Endodermal cell (in vitro differentiated cells): ENCODE measurements at regions not wholly inside any gene's neighbourhood (a gene's known extent, or its start where the extent isn't known, plus 50 kb on each side); places are given as distances from the start of the nearest gene placed in this dataset.

Experiments used
- DNase-seq: peaks from one replicate; pipeline ENCODE4 v3.0.0-alpha.2; 2017
- H3K27ac ChIP-seq: 2 replicates; pipeline ENCODE4 v1.5.1; 2013; ENCODE audit warnings: mild to moderate bottlenecking, low read depth, low read length, moderate library complexity
- H3K27me3 ChIP-seq: 2 replicates; pipeline ENCODE4 v1.6.1; 2013; ENCODE audit warnings: mild to moderate bottlenecking, low read length, moderate library complexity; ENCODE audit not compliant: insufficient read depth, control insufficient read depth, poor library complexity, severe bottlenecking
- H3K36me3 ChIP-seq: 2 replicates; pipeline ENCODE4 v1.7.0; 2013; ENCODE audit warnings: mild to moderate bottlenecking, low read length, moderate library complexity; ENCODE audit not compliant: control insufficient read depth, insufficient read depth
- H3K4me1 ChIP-seq: one replicate; pipeline ENCODE4 v1.7.0; 2013; ENCODE audit warnings: low read length; ENCODE audit not compliant: control insufficient read depth, insufficient read depth
- H3K4me3 ChIP-seq: 2 replicates; pipeline ENCODE4 v1.5.1; 2013; ENCODE audit warnings: mild to moderate bottlenecking, low read length, moderate library complexity
- H3K9ac ChIP-seq: 2 replicates; pipeline ENCODE4 v1.6.1; 2013; ENCODE audit warnings: mild to moderate bottlenecking, low read length, moderate library complexity; ENCODE audit not compliant: poor library complexity, severe bottlenecking; ENCODE audit errors: extremely low read depth
- H3K9me3 ChIP-seq: 2 replicates; pipeline ENCODE4 v1.6.1; 2013; ENCODE audit warnings: mild to moderate bottlenecking, low read length, moderate library complexity; ENCODE audit not compliant: control insufficient read depth
- H3K27ac Mint-ChIP-seq: 2 replicates; pipeline ENCODE4 v1.8.0; 2020; ENCODE audit warnings: mixed read lengths
- H3K27me3 Mint-ChIP-seq: 2 replicates; pipeline ENCODE4 v1.8.0; 2021; ENCODE audit warnings: mild to moderate bottlenecking, mixed read lengths; ENCODE audit not compliant: insufficient read depth
- H3K36me3 Mint-ChIP-seq: 2 replicates; pipeline ENCODE4 v1.8.0; 2020; ENCODE audit warnings: low read depth, mixed read lengths
- H3K4me1 Mint-ChIP-seq: 2 replicates; pipeline ENCODE4 v1.8.0; 2020; ENCODE audit warnings: mixed read lengths
- H3K4me3 Mint-ChIP-seq: 2 replicates; pipeline ENCODE4 v1.8.0; 2020; ENCODE audit warnings: mild to moderate bottlenecking, moderate library complexity, mixed read lengths
- H3K9me3 Mint-ChIP-seq: 2 replicates; pipeline ENCODE4 v1.8.0; 2020; ENCODE audit warnings: mild to moderate bottlenecking, mixed read lengths
- CTCF ChIP-seq: fragments of 200-600 bp; sonication (generic); conservative IDR thresholded peaks from 2 replicates; pipeline ENCODE4 v1.5.0; 2021; ENCODE audit warnings: antibody characterized with exemption, mild to moderate bottlenecking
- WGBS, 2 experiments: methylation state at CpG; one replicate each; pipeline versions ENCODE4 v1.1.5 to v1.1.7; 2013; ENCODE audit warnings: missing lambda C conversion rate in 2 of 2, mixed read lengths in 1 of 2; ENCODE audit not compliant: insufficient coverage in 1 of 2, insufficient read length in 1 of 2; 5-methylcytosine and 5-hydroxymethylcytosine counted together

GRCh38 chr3:98644168-98644567 is 50.8 kb upstream of the CPOX start:
- no peak overlapping the region for H3K9ac ChIP-seq
- no peaks in the 10 kb centered on the region for H3K27me3 ChIP-seq
- no peak overlapping the region for H3K27ac ChIP-seq
- Mint-ChIP-seq H3K27ac (no peak overlapping the region), H3K27me3 (no peaks in the 10 kb centered on the region), H3K36me3 (no peaks in the 10 kb centered on the region), H3K4me1 (no peaks in the 10 kb centered on the region), H3K9me3 (peaks cover 4% of the 10 kb centered on the region), H3K4me3 (no peak overlapping the region)
- H3K9me3 ChIP-seq = no peaks in the 10 kb centered on the region
- no peak overlapping the region for H3K4me3 ChIP-seq
- H3K4me1 ChIP-seq = no peaks in the 10 kb centered on the region
- DNase-seq = no peak
- no peak for TF ChIP-seq CTCF
- H3K36me3 ChIP-seq = no peaks in the 10 kb centered on the region
- WGBS, 2 experiments = 58 to 98% methylated on average over 2 to 3 of the region's 3 CpGs

DNA sequence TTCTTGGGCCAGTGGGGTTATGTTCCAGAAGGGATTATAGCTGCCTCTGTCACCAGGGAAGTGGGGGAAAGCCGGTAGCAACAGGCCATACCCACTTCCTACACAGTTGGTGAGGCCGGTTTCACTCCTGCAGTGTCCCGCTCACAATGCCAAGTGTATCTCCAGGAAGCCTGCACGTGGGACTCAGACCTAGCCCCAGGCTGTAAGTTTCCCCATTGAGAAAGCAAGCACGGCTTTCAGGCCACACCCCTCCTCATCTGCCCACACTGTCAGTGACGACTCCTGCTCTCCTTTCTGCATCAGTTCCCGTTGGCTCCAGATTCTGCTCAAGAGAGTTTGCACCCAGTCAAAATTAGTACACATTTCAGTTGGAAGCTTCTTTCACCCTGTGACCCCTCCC is 51.6 kb upstream of the CPOX start:
- no peaks in the 10 kb centered on the region for H3K4me1 Mint-ChIP-seq
- H3K36me3 Mint-ChIP-seq = no peaks in the 10 kb centered on the region
- Histone ChIP-seq H3K27ac (no peak overlapping the region), H3K9me3 (no peaks in the 10 kb centered on the region), H3K4me1 (no peaks in the 10 kb centered on the region), H3K4me3 (no peak overlapping the region), H3K9ac (no peak overlapping the region), H3K36me3 (no peaks in the 10 kb centered on the region), H3K27me3 (no peaks in the 10 kb centered on the region)
- no peak for DNase-seq
- no peaks in the 10 kb centered on the region for H3K27me3 Mint-ChIP-seq
- H3K4me3 Mint-ChIP-seq = no peak overlapping the region
- no peak overlapping the region for H3K27ac Mint-ChIP-seq
- 67 to 80% methylated on average over 4 to 7 of the region's 7 CpGs for WGBS, 2 experiments
- TF ChIP-seq CTCF = no peak
- H3K9me3 Mint-ChIP-seq = no peaks in the 10 kb centered on the region

DNA sequence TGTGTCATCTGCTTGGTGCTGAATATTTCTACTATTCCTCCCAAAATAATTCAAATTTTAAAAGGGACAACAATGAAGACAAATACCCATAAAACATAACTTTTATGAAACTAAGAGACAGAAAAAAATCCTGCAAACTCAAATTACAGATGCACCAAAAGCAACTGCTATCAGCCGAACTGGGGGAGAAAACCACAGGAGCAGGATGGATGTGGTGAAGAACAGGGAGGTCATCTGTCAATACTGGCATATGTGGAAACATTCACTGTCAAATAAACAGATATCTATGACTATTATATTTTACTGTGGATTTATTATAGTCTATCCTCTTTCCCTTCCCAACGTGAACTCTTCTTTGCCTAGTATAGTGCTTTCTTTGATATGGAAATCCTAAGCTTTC is 53.3 kb upstream of the CPOX start:
- Mint-ChIP-seq H3K36me3 (no peaks in the 10 kb centered on the region), H3K4me3 (no peak overlapping the region), H3K27ac (no peak overlapping the region), H3K27me3 (no peaks in the 10 kb centered on the region), H3K9me3 (no peaks in the 10 kb centered on the region), H3K4me1 (no peaks in the 10 kb centered on the region)
- 60 to 83% methylated on average over 1 of the region's 2 CpGs for WGBS, 2 experiments
- H3K27ac ChIP-seq = no peak overlapping the region
- no peaks in the 10 kb centered on the region for H3K36me3 ChIP-seq
- TF ChIP-seq CTCF = no peak
- peaks cover 4% of the 10 kb centered on the region for H3K27me3 ChIP-seq
- no peak for DNase-seq
- no peak overlapping the region for H3K4me3 ChIP-seq
- no peak overlapping the region for H3K9ac ChIP-seq
- H3K9me3 ChIP-seq = no peaks in the 10 kb centered on the region
- no peaks in the 10 kb centered on the region for H3K4me1 ChIP-seq
